HCT116 (cell line): ENCODE measurements at regions not wholly inside any gene's neighbourhood (a gene's known extent, or its start where the extent isn't known, plus 50 kb on each side); places are given as distances from the start of the nearest gene placed in this dataset.

Experiments
- ATAC-seq: fragments of 200-7000 bp; cut with Tn5 transposase; 2 replicates; pipeline ENCODE4 v1.9.1; 2020; ENCODE audit warnings: mild to moderate bottlenecking, moderate library complexity
- BruUV-seq: library from RNA; stranded (reverse); fragments of 400-500 nt; replicated peaks from 2 replicates; lab custom pipeline; 2021; lab: Mats Ljungman, UMichigan
- CTCF ChIA-PET: fragments of 300-600 bp; sonication (Branson Sonifier 250); formaldehyde crosslinking; loops from one replicate; lab custom pipeline; 2021; ENCODE audit warnings: antibody characterized with exemption; lab: Charles Lee
- POLR2A ChIA-PET: fragments of 300-600, 350-600 bp; sonication (Branson Sonifier 250); formaldehyde crosslinking; loops from one replicate; lab custom pipeline; 2021; ENCODE audit warnings: antibody characterized with exemption; lab: Charles Lee
- RAD21 ChIA-PET, 2 experiments: fragments of 300-600 bp; sonication (Branson Sonifier 250); formaldehyde crosslinking; loops; one replicate each; lab custom pipeline; 2023; ENCODE audit warnings: low total read pairs in 2 of 2; ENCODE audit not compliant: uncharacterized antibody in 2 of 2, unreplicated experiment in 2 of 2, low non-redundant PET in 1 of 2; lab: Charles Lee
- DNase-seq: peaks from one replicate; pipeline ENCODE4 v3.0.0-alpha.2; 2010; ENCODE audit warnings: low read depth, low spot score
- H2AFZ ChIP-seq: fragments of 200-600 bp; shearing (Covaris generic), sonication (generic); 2 replicates; pipeline ENCODE4 v1.6.1; 2017; ENCODE audit warnings: low read depth, mixed run types, mixed read lengths, antibody characterized with exemption, low read length; ENCODE audit not compliant: poor library complexity, severe bottlenecking
- H3K27ac ChIP-seq: 2 replicates; pipeline ENCODE4 v1.5.1; 2012; ENCODE audit warnings: low read depth, low read length
- H3K27me3 ChIP-seq: fragments of 200-600 bp; sonication (generic); 2 replicates; pipeline ENCODE4 v1.6.1; 2016; ENCODE audit warnings: mixed run types, low read length, mixed read lengths; ENCODE audit not compliant: insufficient read depth
- H3K36me3 ChIP-seq, 2 experiments: fragments of 200-500 bp in 1 of 2; fragments of 200-600 bp in 1 of 2; sonication (Bioruptor generic) in 1 of 2; sonication (generic) in 1 of 2; 2 replicates each; pipeline versions ENCODE4 v1.5.1 to v1.6.1; 2014 to 2016; ENCODE audit warnings: low read length in 2 of 2, inconsistent platforms in 1 of 2, mixed read lengths in 1 of 2, mixed run types in 1 of 2; ENCODE audit not compliant: insufficient read depth in 2 of 2, control insufficient read depth in 1 of 2
- H3K4me1 ChIP-seq, 2 experiments: fragments of 200-600 bp in 1 of 2; sonication (generic) in 1 of 2; 2 replicates each; pipeline versions ENCODE4 v1.5.1 to v1.6.1; 2012 to 2017; ENCODE audit warnings: low read length in 2 of 2, inconsistent platforms in 1 of 2, mild to moderate bottlenecking in 1 of 2, mixed read lengths in 1 of 2, mixed run types in 1 of 2, moderate library complexity in 1 of 2; ENCODE audit not compliant: insufficient read depth in 2 of 2, control insufficient read depth in 1 of 2
- H3K4me2 ChIP-seq: fragments of 200-600 bp; sonication (generic); 2 replicates; pipeline ENCODE4 v1.6.1; 2017; ENCODE audit warnings: mixed run types, low read length, mixed read lengths
- H3K4me3 ChIP-seq, 2 experiments: fragments of 200-600 bp in 1 of 2; sonication (generic) in 1 of 2; replicated peaks in 1 of 2; 2 replicates each; pipeline ENCODE4 v1.5.1; 2011 to 2016; ENCODE audit warnings: low read length in 2 of 2, control low read depth in 1 of 2, low read depth in 1 of 2, mild to moderate bottlenecking in 1 of 2, mixed read lengths in 1 of 2, mixed run types in 1 of 2
- H3K79me2 ChIP-seq: fragments of 200-600 bp; sonication (generic); 2 replicates; pipeline ENCODE4 v1.6.1; 2017; ENCODE audit warnings: mild to moderate bottlenecking, mixed run types, low read length, moderate library complexity, mixed read lengths; ENCODE audit not compliant: insufficient read depth
- H3K9ac ChIP-seq: fragments of 200-600 bp; sonication (generic); 2 replicates; pipeline ENCODE4 v1.6.1; 2016; ENCODE audit warnings: low read length, mixed read lengths
- H3K9me2 ChIP-seq: fragments of 200-600 bp; sonication (generic), shearing (Covaris generic); 2 replicates; pipeline ENCODE4 v1.6.1; 2017; ENCODE audit warnings: mixed run types, mild to moderate bottlenecking, moderate library complexity; ENCODE audit not compliant: insufficient read depth
- H3K9me3 ChIP-seq, 2 experiments: fragments of 200-500 bp in 1 of 2; fragments of 200-600 bp in 1 of 2; sonication (Bioruptor generic) in 1 of 2; sonication (generic) in 1 of 2; 2 replicates each; pipeline ENCODE4 v1.6.1; 2014 to 2017; ENCODE audit warnings: low read length in 2 of 2, mixed read lengths in 2 of 2, inconsistent platforms in 1 of 2, low read depth in 1 of 2, mild to moderate bottlenecking in 1 of 2, mixed run types in 1 of 2, moderate library complexity in 1 of 2; ENCODE audit not compliant: control insufficient read depth in 1 of 2, insufficient read depth in 1 of 2
- H4K20me1 ChIP-seq: fragments of 200-600 bp; sonication (generic), shearing (Covaris generic); 2 replicates; pipeline ENCODE4 v1.6.1; 2017; ENCODE audit warnings: mixed run types, mild to moderate bottlenecking, moderate library complexity; ENCODE audit not compliant: insufficient read depth
- ELF1 ChIP-seq: IDR thresholded peaks from 2 replicates; pipeline ENCODE4 v1.6.1; 2012; ENCODE audit warnings: low read depth, borderline replicate concordance
- POLR2A ChIP-seq: IDR thresholded peaks from 2 replicates; pipeline ENCODE4 v1.7.0; 2011; ENCODE audit warnings: borderline replicate concordance; ENCODE audit not compliant: insufficient read depth, insufficient read length; ENCODE audit errors: extremely low read depth
- POLR2AphosphoS5 ChIP-seq: IDR thresholded peaks from 2 replicates; pipeline ENCODE4 v1.6.1; 2011; ENCODE audit warnings: mild to moderate bottlenecking, low read depth, low read length, moderate library complexity
- intact Hi-C: fragments of 100-400 bp; cut with micrococcal nuclease; formaldehyde crosslinking; loops from 2 replicates; pipeline ENCODE4 v1.10.0; 2022
- TF ChIP-seq, protein P1 (sequence below), 3 experiments: fragments of 200-600 bp in 1 of 3; sonication (generic) in 1 of 3; IDR thresholded peaks in 2 of 3; conservative IDR thresholded peaks in 1 of 3; 2 replicates each; pipeline ENCODE4 v1.5.1; 2012 to 2017; ENCODE audit warnings: low read depth in 2 of 3, low read length in 2 of 3, antibody characterized with exemption in 1 of 3, borderline replicate concordance in 1 of 3, control low read depth in 1 of 3, mild to moderate bottlenecking in 1 of 3, mixed read lengths in 1 of 3, mixed run types in 1 of 3, moderate library complexity in 1 of 3; ENCODE audit not compliant: insufficient read depth in 1 of 3
- TF ChIP-seq, protein P2 (sequence below): IDR thresholded peaks from 2 replicates; pipeline ENCODE4 v1.6.1; 2012
- TF ChIP-seq, protein P3 (sequence below): IDR thresholded peaks from 2 replicates; pipeline ENCODE4 v1.6.1; 2012; ENCODE audit warnings: low read depth

DNA sequence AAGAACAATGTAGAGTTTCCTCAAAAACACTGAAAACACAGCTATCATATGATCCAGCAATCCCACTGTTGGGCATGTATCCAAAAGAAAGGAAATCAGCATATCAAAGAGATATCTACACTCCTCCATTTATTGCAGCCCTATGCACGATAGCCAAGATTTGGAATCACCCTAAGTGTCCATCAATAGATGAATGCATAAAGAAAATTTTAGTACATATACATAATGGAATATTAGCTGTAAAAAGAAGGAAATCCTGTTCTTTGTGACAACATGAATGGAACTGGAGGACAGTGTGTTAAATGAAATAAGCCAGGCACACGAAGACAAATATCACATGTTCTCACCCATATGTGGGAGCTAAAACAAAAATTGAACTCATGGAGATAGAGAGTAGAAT is 114.5 kb upstream of the FN1 start:
- intact Hi-C loops = no loop called here
- H3K4me2 ChIP-seq = no peak overlapping the region
- H4K20me1 ChIP-seq = no peaks in the 10 kb centered on the region
- ChIA-PET CTCF (no interaction called here), RAD21 (no interaction called here), POLR2A (no interaction called here)
- H3K27me3 ChIP-seq = no peaks in the 10 kb centered on the region
- no peaks in the 10 kb centered on the region for H3K4me1 ChIP-seq
- no peaks in the 10 kb centered on the region for H3K79me2 ChIP-seq
- no peaks in the 10 kb centered on the region for H3K9me2 ChIP-seq
- no peak overlapping the region for H3K4me3 ChIP-seq
- no peak for DNase-seq
- TF ChIP-seq, protein P1, sequence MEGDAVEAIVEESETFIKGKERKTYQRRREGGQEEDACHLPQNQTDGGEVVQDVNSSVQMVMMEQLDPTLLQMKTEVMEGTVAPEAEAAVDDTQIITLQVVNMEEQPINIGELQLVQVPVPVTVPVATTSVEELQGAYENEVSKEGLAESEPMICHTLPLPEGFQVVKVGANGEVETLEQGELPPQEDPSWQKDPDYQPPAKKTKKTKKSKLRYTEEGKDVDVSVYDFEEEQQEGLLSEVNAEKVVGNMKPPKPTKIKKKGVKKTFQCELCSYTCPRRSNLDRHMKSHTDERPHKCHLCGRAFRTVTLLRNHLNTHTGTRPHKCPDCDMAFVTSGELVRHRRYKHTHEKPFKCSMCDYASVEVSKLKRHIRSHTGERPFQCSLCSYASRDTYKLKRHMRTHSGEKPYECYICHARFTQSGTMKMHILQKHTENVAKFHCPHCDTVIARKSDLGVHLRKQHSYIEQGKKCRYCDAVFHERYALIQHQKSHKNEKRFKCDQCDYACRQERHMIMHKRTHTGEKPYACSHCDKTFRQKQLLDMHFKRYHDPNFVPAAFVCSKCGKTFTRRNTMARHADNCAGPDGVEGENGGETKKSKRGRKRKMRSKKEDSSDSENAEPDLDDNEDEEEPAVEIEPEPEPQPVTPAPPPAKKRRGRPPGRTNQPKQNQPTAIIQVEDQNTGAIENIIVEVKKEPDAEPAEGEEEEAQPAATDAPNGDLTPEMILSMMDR (IDR thresholded peaks at IDR 0.05 in 2 of 3, conservative IDR thresholded peaks at IDR 0.05 in 1 of 3; ENCODE audit: borderline replicate concordance in 1 of 3, insufficient read depth in 1 of 3, low read depth in 2 of 3, low read length in 2 of 3) = no peak
- TF ChIP-seq, protein P2, sequence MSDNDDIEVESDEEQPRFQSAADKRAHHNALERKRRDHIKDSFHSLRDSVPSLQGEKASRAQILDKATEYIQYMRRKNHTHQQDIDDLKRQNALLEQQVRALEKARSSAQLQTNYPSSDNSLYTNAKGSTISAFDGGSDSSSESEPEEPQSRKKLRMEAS = no peak
- no peak for TF ChIP-seq ELF1
- TF ChIP-seq POLR2A = no peak
- TF ChIP-seq, protein P3, sequence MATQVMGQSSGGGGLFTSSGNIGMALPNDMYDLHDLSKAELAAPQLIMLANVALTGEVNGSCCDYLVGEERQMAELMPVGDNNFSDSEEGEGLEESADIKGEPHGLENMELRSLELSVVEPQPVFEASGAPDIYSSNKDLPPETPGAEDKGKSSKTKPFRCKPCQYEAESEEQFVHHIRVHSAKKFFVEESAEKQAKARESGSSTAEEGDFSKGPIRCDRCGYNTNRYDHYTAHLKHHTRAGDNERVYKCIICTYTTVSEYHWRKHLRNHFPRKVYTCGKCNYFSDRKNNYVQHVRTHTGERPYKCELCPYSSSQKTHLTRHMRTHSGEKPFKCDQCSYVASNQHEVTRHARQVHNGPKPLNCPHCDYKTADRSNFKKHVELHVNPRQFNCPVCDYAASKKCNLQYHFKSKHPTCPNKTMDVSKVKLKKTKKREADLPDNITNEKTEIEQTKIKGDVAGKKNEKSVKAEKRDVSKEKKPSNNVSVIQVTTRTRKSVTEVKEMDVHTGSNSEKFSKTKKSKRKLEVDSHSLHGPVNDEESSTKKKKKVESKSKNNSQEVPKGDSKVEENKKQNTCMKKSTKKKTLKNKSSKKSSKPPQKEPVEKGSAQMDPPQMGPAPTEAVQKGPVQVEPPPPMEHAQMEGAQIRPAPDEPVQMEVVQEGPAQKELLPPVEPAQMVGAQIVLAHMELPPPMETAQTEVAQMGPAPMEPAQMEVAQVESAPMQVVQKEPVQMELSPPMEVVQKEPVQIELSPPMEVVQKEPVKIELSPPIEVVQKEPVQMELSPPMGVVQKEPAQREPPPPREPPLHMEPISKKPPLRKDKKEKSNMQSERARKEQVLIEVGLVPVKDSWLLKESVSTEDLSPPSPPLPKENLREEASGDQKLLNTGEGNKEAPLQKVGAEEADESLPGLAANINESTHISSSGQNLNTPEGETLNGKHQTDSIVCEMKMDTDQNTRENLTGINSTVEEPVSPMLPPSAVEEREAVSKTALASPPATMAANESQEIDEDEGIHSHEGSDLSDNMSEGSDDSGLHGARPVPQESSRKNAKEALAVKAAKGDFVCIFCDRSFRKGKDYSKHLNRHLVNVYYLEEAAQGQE = no peak
- TF ChIP-seq POLR2AphosphoS5 = no peak
- no peak overlapping the region for H3K27ac ChIP-seq
- H2AFZ ChIP-seq = no peak overlapping the region
- no peaks in the 10 kb centered on the region for H3K36me3 ChIP-seq
- H3K9ac ChIP-seq = no peak overlapping the region
- ATAC-seq = no peak
- no peaks in the 10 kb centered on the region for H3K9me3 ChIP-seq
- BruUV-seq = no TSS peak
